ENCODE measurements at regions not wholly inside any gene's neighbourhood (a gene's known extent, or its start where the extent isn't known, plus 50 kb on each side); places are given as distances from the start of the nearest gene placed in this dataset.

DNA sequence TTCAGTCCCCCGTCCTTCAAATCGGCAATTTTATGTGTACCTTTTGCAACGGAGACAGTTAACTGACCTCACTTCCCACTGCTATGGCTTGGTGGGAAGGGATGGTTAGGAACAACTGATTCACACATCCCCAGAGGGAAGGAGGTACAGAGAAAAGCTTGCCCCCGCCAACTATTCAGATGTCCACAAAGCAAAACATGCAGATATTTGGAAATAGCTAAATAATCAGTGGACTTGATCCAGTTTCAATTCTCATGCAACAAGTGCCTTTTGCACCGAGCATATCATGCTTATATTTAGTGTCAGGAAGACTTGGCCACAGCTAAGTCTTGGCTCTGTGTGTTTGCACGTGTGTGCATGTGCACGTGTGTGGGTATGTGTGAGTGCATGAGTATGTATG, 144.6 kb downstream of the SNX19 start:
- TF ChIP-seq POLR2AphosphoS5 (IDR thresholded peaks at IDR 0.05) = no peak
- WGBS, 5 donors = 82 to 90% (median 84%) methylated on average over 7 of the region's 7 CpGs
- Histone ChIP-seq H3K36me3 (no peaks in the 10 kb centered on the region), H3K4me3 (no peak overlapping the region), H3K4me1 (peaks cover 0 to 15% (median 0%) of the 10 kb centered on the region in 6 donors), H3K27me3 (replicated peaks in 1 of 7) (no peaks in the 10 kb centered on the region), H3K27ac (no peak overlapping the region), H3K9me3 (no peaks in the 10 kb centered on the region)
- intact Hi-C loops (cut with DNase I; ENCODE audit: low total_unique reads) = no loop called here
- no peak for DNase-seq

GRCh38 chr11:130772266-130773227, 143.7 kb downstream of the SNX19 start:
- no peaks in the 10 kb centered on the region for H3K9me3 ChIP-seq
- WGBS, 5 donors = 41 to 61% (median 53%) methylated on average over 5 to 6 of the region's 6 CpGs
- no peak for TF ChIP-seq POLR2A (IDR thresholded peaks at IDR 0.05)
- TF ChIP-seq, protein P1, sequence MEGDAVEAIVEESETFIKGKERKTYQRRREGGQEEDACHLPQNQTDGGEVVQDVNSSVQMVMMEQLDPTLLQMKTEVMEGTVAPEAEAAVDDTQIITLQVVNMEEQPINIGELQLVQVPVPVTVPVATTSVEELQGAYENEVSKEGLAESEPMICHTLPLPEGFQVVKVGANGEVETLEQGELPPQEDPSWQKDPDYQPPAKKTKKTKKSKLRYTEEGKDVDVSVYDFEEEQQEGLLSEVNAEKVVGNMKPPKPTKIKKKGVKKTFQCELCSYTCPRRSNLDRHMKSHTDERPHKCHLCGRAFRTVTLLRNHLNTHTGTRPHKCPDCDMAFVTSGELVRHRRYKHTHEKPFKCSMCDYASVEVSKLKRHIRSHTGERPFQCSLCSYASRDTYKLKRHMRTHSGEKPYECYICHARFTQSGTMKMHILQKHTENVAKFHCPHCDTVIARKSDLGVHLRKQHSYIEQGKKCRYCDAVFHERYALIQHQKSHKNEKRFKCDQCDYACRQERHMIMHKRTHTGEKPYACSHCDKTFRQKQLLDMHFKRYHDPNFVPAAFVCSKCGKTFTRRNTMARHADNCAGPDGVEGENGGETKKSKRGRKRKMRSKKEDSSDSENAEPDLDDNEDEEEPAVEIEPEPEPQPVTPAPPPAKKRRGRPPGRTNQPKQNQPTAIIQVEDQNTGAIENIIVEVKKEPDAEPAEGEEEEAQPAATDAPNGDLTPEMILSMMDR (IDR thresholded peaks at IDR 0.05 in 8 of 11, conservative IDR thresholded peaks at IDR 0.05 in 3 of 11) = no peak
- no peak for TF ChIP-seq POLR2AphosphoS5 (IDR thresholded peaks at IDR 0.05)
- H3K27me3 ChIP-seq (replicated peaks in 1 of 7) = no peaks in the 10 kb centered on the region
- intact Hi-C loops (cut with DNase I; ENCODE audit: low total_unique reads) = no loop called here
- no peak overlapping the region for H3K27ac ChIP-seq
- peaks cover 0 to 15% (median 0%) of the 10 kb centered on the region in 6 donors for H3K4me1 ChIP-seq
- no peak for DNase-seq
- H3K4me3 ChIP-seq = no peak overlapping the region
- H3K36me3 ChIP-seq = no peaks in the 10 kb centered on the region

- Histone ChIP-seq H3K27me3 (replicated peaks in 1 of 7) (no peaks in the 10 kb centered on the region), H3K4me1 (peaks cover 0 to 15% (median 0%) of the 10 kb centered on the region in 6 donors), H3K4me3 (no peak overlapping the region), H3K36me3 (no peaks in the 10 kb centered on the region), H3K9me3 (no peaks in the 10 kb centered on the region), H3K27ac (no peak overlapping the region)
- TF ChIP-seq POLR2AphosphoS5 (IDR thresholded peaks at IDR 0.05) (no peak), POLR2A (IDR thresholded peaks at IDR 0.05) (no peak)
- TF ChIP-seq, protein P1 (IDR thresholded peaks at IDR 0.05 in 8 of 11, conservative IDR thresholded peaks at IDR 0.05 in 3 of 11) = no peak
- intact Hi-C loops (cut with DNase I; ENCODE audit: low total_unique reads) = no loop called here
- WGBS, 5 donors = 70 to 85% (median 78%) methylated on average over 5 of the region's 5 CpGs
- no peak for DNase-seq
Measured at GRCh38 chr11:130773244-130773820, 142.9 kb downstream of the SNX19 start.

- TF ChIP-seq POLR2AphosphoS5 (IDR thresholded peaks at IDR 0.05) = peak in 1 of 3 donors; percentile 9
- TF ChIP-seq, protein P1 (IDR thresholded peaks at IDR 0.05 in 8 of 11, conservative IDR thresholded peaks at IDR 0.05 in 3 of 11) = no peak
- H3K4me1 ChIP-seq = peaks cover 0 to 15% (median 0%) of the 10 kb centered on the region in 6 donors
- no peaks in the 10 kb centered on the region for H3K27me3 ChIP-seq (replicated peaks in 1 of 7)
- no peaks in the 10 kb centered on the region for H3K36me3 ChIP-seq
- no peak for DNase-seq
- 54 to 70% (median 57%) methylated on average over 3 of the region's 3 CpGs for WGBS, 5 donors
- intact Hi-C loops (cut with DNase I; ENCODE audit: low total_unique reads) = no loop called here
- no peak overlapping the region for H3K27ac ChIP-seq
- no peak overlapping the region for H3K4me3 ChIP-seq
- no peaks in the 10 kb centered on the region for H3K9me3 ChIP-seq
Measured at GRCh38 chr11:130774703-130775102, 141.6 kb downstream of the SNX19 start.

Data from spleen (tissue), 11 donors.